ENCODE measurements at regions not wholly inside any gene's neighbourhood (a gene's known extent, or its start where the extent isn't known, plus 50 kb on each side); places are given as distances from the start of the nearest gene placed in this dataset.

DNA sequence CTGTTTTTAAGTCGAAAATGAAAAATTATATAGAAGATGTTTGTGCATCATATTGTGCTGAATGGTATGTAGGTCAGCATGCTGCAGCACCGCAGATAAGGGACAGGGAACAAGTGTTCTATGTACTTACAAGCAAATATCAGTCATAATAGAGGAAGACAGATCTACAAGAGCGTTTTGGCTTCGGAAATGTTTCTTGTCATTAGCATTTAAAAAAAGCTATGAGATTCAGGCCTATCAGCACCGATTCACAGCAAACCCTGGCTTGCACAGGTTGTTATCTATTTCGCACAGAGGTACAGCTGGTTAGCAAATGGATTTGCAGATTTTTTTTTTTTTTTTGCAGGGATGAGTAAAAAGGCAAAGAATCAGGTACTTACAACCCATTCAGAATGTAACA is 204.2 kb upstream of the TBC1D5 start:
- TF ChIP-seq, protein P1, sequence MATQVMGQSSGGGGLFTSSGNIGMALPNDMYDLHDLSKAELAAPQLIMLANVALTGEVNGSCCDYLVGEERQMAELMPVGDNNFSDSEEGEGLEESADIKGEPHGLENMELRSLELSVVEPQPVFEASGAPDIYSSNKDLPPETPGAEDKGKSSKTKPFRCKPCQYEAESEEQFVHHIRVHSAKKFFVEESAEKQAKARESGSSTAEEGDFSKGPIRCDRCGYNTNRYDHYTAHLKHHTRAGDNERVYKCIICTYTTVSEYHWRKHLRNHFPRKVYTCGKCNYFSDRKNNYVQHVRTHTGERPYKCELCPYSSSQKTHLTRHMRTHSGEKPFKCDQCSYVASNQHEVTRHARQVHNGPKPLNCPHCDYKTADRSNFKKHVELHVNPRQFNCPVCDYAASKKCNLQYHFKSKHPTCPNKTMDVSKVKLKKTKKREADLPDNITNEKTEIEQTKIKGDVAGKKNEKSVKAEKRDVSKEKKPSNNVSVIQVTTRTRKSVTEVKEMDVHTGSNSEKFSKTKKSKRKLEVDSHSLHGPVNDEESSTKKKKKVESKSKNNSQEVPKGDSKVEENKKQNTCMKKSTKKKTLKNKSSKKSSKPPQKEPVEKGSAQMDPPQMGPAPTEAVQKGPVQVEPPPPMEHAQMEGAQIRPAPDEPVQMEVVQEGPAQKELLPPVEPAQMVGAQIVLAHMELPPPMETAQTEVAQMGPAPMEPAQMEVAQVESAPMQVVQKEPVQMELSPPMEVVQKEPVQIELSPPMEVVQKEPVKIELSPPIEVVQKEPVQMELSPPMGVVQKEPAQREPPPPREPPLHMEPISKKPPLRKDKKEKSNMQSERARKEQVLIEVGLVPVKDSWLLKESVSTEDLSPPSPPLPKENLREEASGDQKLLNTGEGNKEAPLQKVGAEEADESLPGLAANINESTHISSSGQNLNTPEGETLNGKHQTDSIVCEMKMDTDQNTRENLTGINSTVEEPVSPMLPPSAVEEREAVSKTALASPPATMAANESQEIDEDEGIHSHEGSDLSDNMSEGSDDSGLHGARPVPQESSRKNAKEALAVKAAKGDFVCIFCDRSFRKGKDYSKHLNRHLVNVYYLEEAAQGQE (IDR thresholded peaks at IDR 0.05; ENCODE audit: unreplicated experiment) = no peak
- TF ChIP-seq, protein P2, sequence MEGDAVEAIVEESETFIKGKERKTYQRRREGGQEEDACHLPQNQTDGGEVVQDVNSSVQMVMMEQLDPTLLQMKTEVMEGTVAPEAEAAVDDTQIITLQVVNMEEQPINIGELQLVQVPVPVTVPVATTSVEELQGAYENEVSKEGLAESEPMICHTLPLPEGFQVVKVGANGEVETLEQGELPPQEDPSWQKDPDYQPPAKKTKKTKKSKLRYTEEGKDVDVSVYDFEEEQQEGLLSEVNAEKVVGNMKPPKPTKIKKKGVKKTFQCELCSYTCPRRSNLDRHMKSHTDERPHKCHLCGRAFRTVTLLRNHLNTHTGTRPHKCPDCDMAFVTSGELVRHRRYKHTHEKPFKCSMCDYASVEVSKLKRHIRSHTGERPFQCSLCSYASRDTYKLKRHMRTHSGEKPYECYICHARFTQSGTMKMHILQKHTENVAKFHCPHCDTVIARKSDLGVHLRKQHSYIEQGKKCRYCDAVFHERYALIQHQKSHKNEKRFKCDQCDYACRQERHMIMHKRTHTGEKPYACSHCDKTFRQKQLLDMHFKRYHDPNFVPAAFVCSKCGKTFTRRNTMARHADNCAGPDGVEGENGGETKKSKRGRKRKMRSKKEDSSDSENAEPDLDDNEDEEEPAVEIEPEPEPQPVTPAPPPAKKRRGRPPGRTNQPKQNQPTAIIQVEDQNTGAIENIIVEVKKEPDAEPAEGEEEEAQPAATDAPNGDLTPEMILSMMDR (conservative IDR thresholded peaks at IDR 0.05; ENCODE audit: low read depth in 2 of 2) = no peak
- no peak for TF ChIP-seq POLR2AphosphoS5 (IDR thresholded peaks at IDR 0.05; ENCODE audit: low read depth)
